OCI-LY1 (cell line): ENCODE measurements at regions not wholly inside any gene's neighbourhood (a gene's known extent, or its start where the extent isn't known, plus 50 kb on each side); places are given as distances from the start of the nearest gene placed in this dataset.

Experiments used
- H2AFZ ChIP-seq: fragments of 200-600 bp; sonication (generic), shearing (Covaris generic); 2 replicates; pipeline ENCODE4 v1.6.0; 2014; ENCODE audit warnings: antibody characterized with exemption, mild to moderate bottlenecking, low read length
- H3F3A ChIP-seq: fragments of 200-600 bp; sonication (generic), shearing (Covaris generic); 2 replicates; pipeline ENCODE4 v1.6.0; 2014; ENCODE audit warnings: mild to moderate bottlenecking, antibody characterized with exemption, low read length, moderate library complexity; ENCODE audit not compliant: insufficient read depth
- H3K27ac ChIP-seq: fragments of 200-600 bp; sonication (generic); 2 replicates; pipeline ENCODE4 v1.5.1; 2014; ENCODE audit warnings: low read length, mixed run types, mild to moderate bottlenecking, low read depth; ENCODE audit not compliant: poor library complexity, severe bottlenecking
- H3K27me3 ChIP-seq: fragments of 200-600 bp; sonication (generic); 2 replicates; pipeline ENCODE4 v1.6.0; 2014; ENCODE audit warnings: antibody characterized with exemption, mild to moderate bottlenecking, low read length, moderate library complexity; ENCODE audit not compliant: insufficient read depth
- H3K36me3 ChIP-seq: fragments of 200-600 bp; sonication (generic); 2 replicates; pipeline ENCODE4 v1.6.1; 2014; ENCODE audit warnings: mild to moderate bottlenecking, antibody characterized with exemption, low read length, moderate library complexity, mixed read lengths; ENCODE audit not compliant: insufficient read depth
- H3K4me1 ChIP-seq: fragments of 200-600 bp; sonication (generic); 2 replicates; pipeline ENCODE4 v1.5.1; 2014; ENCODE audit warnings: mild to moderate bottlenecking, low read length, moderate library complexity; ENCODE audit not compliant: insufficient read depth, severe bottlenecking
- H3K4me2 ChIP-seq: fragments of 200-600 bp; sonication (generic), shearing (Covaris generic); 2 replicates; pipeline ENCODE4 v1.6.1; 2014; ENCODE audit warnings: low read length
- H3K4me3 ChIP-seq: fragments of 200-600 bp; sonication (generic); 2 replicates; pipeline ENCODE4 v1.5.1; 2014; ENCODE audit warnings: low read length, low read depth, mild to moderate bottlenecking, mixed read lengths; ENCODE audit not compliant: poor library complexity, severe bottlenecking
- H3K79me2 ChIP-seq: fragments of 200-600 bp; shearing (Covaris generic); 2 replicates; pipeline ENCODE4 v1.6.1; 2016; ENCODE audit warnings: mixed run types, low read length, mixed read lengths; ENCODE audit not compliant: insufficient read depth
- H3K9ac ChIP-seq: fragments of 200-600 bp; sonication (generic), shearing (Covaris generic); 2 replicates; pipeline ENCODE4 v1.6.1; 2014; ENCODE audit warnings: mild to moderate bottlenecking, low read length, mixed read lengths
- H3K9me2 ChIP-seq: fragments of 200-600 bp; sonication (generic), shearing (Covaris generic); 2 replicates; pipeline ENCODE4 v1.6.1; 2014; ENCODE audit warnings: low read depth, mild to moderate bottlenecking, low read length, mixed read lengths
- H3K9me3 ChIP-seq: fragments of 200-600 bp; shearing (Covaris generic); 2 replicates; pipeline ENCODE4 v1.6.1; 2014; ENCODE audit warnings: low read length, mixed read lengths
- H4K20me1 ChIP-seq: fragments of 200-600 bp; sonication (generic), shearing (Covaris generic); 2 replicates; pipeline ENCODE4 v1.6.0; 2016; ENCODE audit warnings: mild to moderate bottlenecking, low read length; ENCODE audit not compliant: insufficient read depth
- EZH2 ChIP-seq: fragments of 200-600 bp; sonication (generic), shearing (Covaris generic); IDR thresholded peaks from 2 replicates; pipeline ENCODE4 v1.8.0; 2017; ENCODE audit warnings: borderline replicate concordance, mixed run types, mild to moderate bottlenecking, antibody characterized with exemption, low read length, moderate library complexity, mixed read lengths
- TF ChIP-seq, protein P1 (sequence below): fragments of 200-600 bp; sonication (generic), shearing (Covaris generic); IDR thresholded peaks from 2 replicates; pipeline ENCODE4 v1.5.1; 2017; ENCODE audit warnings: mild to moderate bottlenecking, antibody characterized with exemption, low read length, moderate library complexity, mixed read lengths

DNA sequence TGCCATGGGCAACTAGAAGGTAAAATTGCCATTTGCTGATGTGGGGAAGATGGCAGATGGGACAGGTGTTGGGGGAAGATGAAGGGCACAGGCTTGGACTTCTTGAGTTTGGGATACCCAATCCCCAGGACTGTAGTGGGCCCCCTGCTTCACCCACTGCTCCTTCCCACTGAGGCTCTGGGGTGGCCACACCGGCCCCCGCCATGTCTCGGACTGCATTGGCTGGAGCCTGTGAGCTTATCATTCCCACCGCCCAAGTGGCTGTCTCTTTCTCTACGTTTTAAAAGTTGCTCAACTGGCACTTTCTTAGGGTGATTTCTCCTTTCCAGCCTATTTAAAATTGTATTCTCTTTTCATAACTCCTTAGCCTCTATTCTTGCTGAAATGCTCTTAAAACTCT lies 730.0 kb upstream of the ADAMTS16 start:
- no peaks in the 10 kb centered on the region for H3K36me3 ChIP-seq
- TF ChIP-seq EZH2, result no peak
- TF ChIP-seq, protein P1, sequence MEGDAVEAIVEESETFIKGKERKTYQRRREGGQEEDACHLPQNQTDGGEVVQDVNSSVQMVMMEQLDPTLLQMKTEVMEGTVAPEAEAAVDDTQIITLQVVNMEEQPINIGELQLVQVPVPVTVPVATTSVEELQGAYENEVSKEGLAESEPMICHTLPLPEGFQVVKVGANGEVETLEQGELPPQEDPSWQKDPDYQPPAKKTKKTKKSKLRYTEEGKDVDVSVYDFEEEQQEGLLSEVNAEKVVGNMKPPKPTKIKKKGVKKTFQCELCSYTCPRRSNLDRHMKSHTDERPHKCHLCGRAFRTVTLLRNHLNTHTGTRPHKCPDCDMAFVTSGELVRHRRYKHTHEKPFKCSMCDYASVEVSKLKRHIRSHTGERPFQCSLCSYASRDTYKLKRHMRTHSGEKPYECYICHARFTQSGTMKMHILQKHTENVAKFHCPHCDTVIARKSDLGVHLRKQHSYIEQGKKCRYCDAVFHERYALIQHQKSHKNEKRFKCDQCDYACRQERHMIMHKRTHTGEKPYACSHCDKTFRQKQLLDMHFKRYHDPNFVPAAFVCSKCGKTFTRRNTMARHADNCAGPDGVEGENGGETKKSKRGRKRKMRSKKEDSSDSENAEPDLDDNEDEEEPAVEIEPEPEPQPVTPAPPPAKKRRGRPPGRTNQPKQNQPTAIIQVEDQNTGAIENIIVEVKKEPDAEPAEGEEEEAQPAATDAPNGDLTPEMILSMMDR, result no peak
- no peak overlapping the region for H3K27ac ChIP-seq
- 0 out of 2 replicates have a peak, but pooled peaks cover 8% of the 10 kb centered on the region for H3K27me3 ChIP-seq
- no peak overlapping the region for H2AFZ ChIP-seq
- no peak overlapping the region for H3K4me3 ChIP-seq
- H4K20me1 ChIP-seq, result no peaks in the 10 kb centered on the region
- no peaks in the 10 kb centered on the region for H3K9me2 ChIP-seq
- H3F3A ChIP-seq, result no peaks in the 10 kb centered on the region
- H3K79me2 ChIP-seq, result no peaks in the 10 kb centered on the region
- H3K4me1 ChIP-seq, result no peaks in the 10 kb centered on the region
- H3K4me2 ChIP-seq, result no peak overlapping the region
- H3K9ac ChIP-seq, result no peak overlapping the region
- H3K9me3 ChIP-seq, result no peaks in the 10 kb centered on the region

DNA sequence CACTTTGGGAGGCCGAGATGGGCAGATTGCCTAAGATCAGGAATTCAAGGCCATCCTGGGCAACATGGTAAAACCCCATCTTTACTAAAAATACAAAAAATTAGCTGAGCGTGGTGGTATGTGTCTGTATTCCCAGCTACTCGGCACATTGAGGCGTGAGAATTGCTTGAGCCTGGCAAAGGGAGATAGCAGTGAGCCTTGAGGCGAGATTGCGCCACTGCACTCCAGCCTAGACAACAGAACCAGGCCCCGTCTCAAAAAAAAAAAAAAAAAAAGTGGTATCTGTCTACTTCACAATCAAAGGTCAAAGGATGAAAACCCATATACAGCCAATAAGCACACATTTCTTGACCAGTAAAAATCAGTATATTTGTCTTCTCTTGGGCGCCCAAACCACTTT lies 728.5 kb upstream of the ADAMTS16 start:
- H3K27ac ChIP-seq, result no peak overlapping the region
- H3K9ac ChIP-seq, result no peak overlapping the region
- H3K36me3 ChIP-seq, result no peaks in the 10 kb centered on the region
- H3K79me2 ChIP-seq, result no peaks in the 10 kb centered on the region
- no peaks in the 10 kb centered on the region for H3K9me3 ChIP-seq
- H3K4me3 ChIP-seq, result no peak overlapping the region
- no peaks in the 10 kb centered on the region for H3K4me1 ChIP-seq
- no peak overlapping the region for H3K4me2 ChIP-seq
- H3K9me2 ChIP-seq, result no peaks in the 10 kb centered on the region
- H2AFZ ChIP-seq, result no peak overlapping the region
- H3K27me3 ChIP-seq, result 0 out of 2 replicates have a peak, but pooled peaks cover 8% of the 10 kb centered on the region
- H4K20me1 ChIP-seq, result no peaks in the 10 kb centered on the region
- TF ChIP-seq, protein P1, result no peak
- TF ChIP-seq EZH2, result no peak
- no peaks in the 10 kb centered on the region for H3F3A ChIP-seq

DNA sequence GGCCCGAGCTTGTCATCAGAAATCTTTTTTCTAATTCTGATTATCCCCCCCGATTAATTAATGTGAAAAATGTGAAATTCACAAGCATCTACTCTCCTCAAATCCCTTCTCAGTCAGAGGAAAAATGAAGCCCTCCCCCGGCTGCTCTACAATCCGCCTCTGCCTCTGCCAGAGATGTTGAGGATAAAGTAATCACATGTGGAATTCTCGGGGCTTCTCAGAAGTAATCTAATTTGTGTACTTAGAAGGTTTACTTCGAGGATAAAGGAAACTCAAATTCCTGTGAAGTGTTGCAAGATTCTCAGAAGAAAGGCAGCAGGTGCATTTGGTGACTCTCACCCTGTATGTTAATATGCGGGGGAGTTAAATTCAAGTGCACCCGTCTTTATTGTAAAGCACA lies 726.1 kb upstream of the ADAMTS16 start:
- Histone ChIP-seq H3K36me3 (no peaks in the 10 kb centered on the region), H2AFZ (no peak overlapping the region), H3K9me2 (no peaks in the 10 kb centered on the region), H3K4me1 (no peaks in the 10 kb centered on the region), H3K79me2 (no peaks in the 10 kb centered on the region), H3K4me2 (no peak overlapping the region), H4K20me1 (no peaks in the 10 kb centered on the region), H3K27me3 (0 out of 2 replicates have a peak, but pooled peaks cover 4% of the 10 kb centered on the region), H3K4me3 (no peak overlapping the region), H3K27ac (no peak overlapping the region), H3F3A (no peaks in the 10 kb centered on the region), H3K9me3 (no peaks in the 10 kb centered on the region), H3K9ac (no peak overlapping the region)
- TF ChIP-seq EZH2, result no peak
- TF ChIP-seq, protein P1, result no peak
